OCI-LY7 (cell line): ENCODE measurements at regions not wholly inside any gene's neighbourhood (a gene's known extent, or its start where the extent isn't known, plus 50 kb on each side); places are given as distances from the start of the nearest gene placed in this dataset.

Source experiments
- BruUV-seq: library from RNA; stranded (reverse); fragments of 400-500 nt; replicated peaks from 2 replicates; lab custom pipeline; 2021; lab: Mats Ljungman, UMichigan
- CTCF ChIA-PET: fragments of 300-600 bp; sonication (Branson Sonifier 250); formaldehyde crosslinking; loops from one replicate; lab custom pipeline; 2022; ENCODE audit warnings: antibody characterized with exemption; ENCODE audit not compliant: unreplicated experiment; lab: Charles Lee
- POLR2A ChIA-PET: fragments of 300-600 bp; sonication (Branson Sonifier 250); formaldehyde crosslinking; loops from one replicate; lab custom pipeline; 2022; ENCODE audit warnings: antibody characterized with exemption; lab: Charles Lee
- DNase-seq: peaks from one replicate; pipeline ENCODE4 v3.0.0-alpha.2; 2015; ENCODE audit warnings: low spot score
- H2AFZ ChIP-seq: fragments of 200-600 bp; sonication (generic), shearing (Covaris generic); 2 replicates; pipeline ENCODE4 v1.6.1; 2014; ENCODE audit warnings: mild to moderate bottlenecking, antibody characterized with exemption, low read length, moderate library complexity
- H3K27ac ChIP-seq: fragments of 200-600 bp; sonication (generic); 2 replicates; pipeline ENCODE4 v1.5.1; 2014; ENCODE audit warnings: mixed run types, low read depth, mild to moderate bottlenecking, moderate library complexity, low read length, inconsistent platforms; ENCODE audit not compliant: poor library complexity, severe bottlenecking
- H3K36me3 ChIP-seq: fragments of 200-600 bp; sonication (generic); 2 replicates; pipeline ENCODE4 v1.6.1; 2014; ENCODE audit warnings: mild to moderate bottlenecking, antibody characterized with exemption, low read length, moderate library complexity, mixed read lengths; ENCODE audit not compliant: insufficient read depth
- H3K4me1 ChIP-seq: fragments of 200-600 bp; sonication (generic); 2 replicates; pipeline ENCODE4 v1.5.1; 2014; ENCODE audit warnings: mild to moderate bottlenecking, low read length; ENCODE audit not compliant: insufficient read depth, poor library complexity, severe bottlenecking
- H3K4me2 ChIP-seq: fragments of 200-600 bp; sonication (generic); 2 replicates; pipeline ENCODE4 v1.6.1; 2014; ENCODE audit warnings: mild to moderate bottlenecking, low read length
- H3K4me3 ChIP-seq: fragments of 200-600 bp; sonication (generic); 2 replicates; pipeline ENCODE4 v1.5.1; 2014; ENCODE audit warnings: mild to moderate bottlenecking, low read depth, low read length; ENCODE audit not compliant: poor library complexity, severe bottlenecking
- H3K79me2 ChIP-seq: fragments of 200-600 bp; sonication (generic); 2 replicates; pipeline ENCODE4 v1.6.1; 2016; ENCODE audit warnings: low read depth, mild to moderate bottlenecking, low read length, moderate library complexity, mixed read lengths; ENCODE audit not compliant: insufficient read depth
- H3K9me2 ChIP-seq: fragments of 200-600 bp; sonication (generic); 2 replicates; pipeline ENCODE4 v1.6.1; 2016; ENCODE audit warnings: mild to moderate bottlenecking, low read length, mixed read lengths; ENCODE audit not compliant: insufficient read depth
- H3K9me3 ChIP-seq: fragments of 200-600 bp; sonication (generic); 2 replicates; pipeline ENCODE4 v1.6.1; 2014; ENCODE audit warnings: mild to moderate bottlenecking, mixed run types, low read length, mixed read lengths
- H4K20me1 ChIP-seq: fragments of 200-600 bp; sonication (generic); 2 replicates; pipeline ENCODE4 v1.6.1; 2014; ENCODE audit warnings: mild to moderate bottlenecking, antibody characterized with exemption, low read length, moderate library complexity, mixed read lengths; ENCODE audit not compliant: insufficient read depth
- CTCF ChIP-seq: fragments of 200-600 bp; sonication (generic); conservative IDR thresholded peaks from 2 replicates; pipeline ENCODE4 v1.5.1; 2014; ENCODE audit warnings: mild to moderate bottlenecking, antibody characterized with exemption, low read length, moderate library complexity, mixed read lengths
- EZH2phosphoT487 ChIP-seq: fragments of 200-600 bp; sonication (generic); IDR thresholded peaks from 2 replicates; pipeline ENCODE4 v1.6.1; 2018; ENCODE audit warnings: low read depth, borderline replicate concordance, mild to moderate bottlenecking, mixed run types, antibody characterized with exemption, low read length, moderate library complexity, mixed read lengths
- intact Hi-C: fragments of 100-400 bp; cut with micrococcal nuclease; formaldehyde crosslinking; loops from one replicate; pipeline ENCODE4 v1.10.0; 2022; ENCODE audit not compliant: unreplicated experiment

- Histone ChIP-seq H3K27ac (no peak overlapping the region), H3K79me2 (no peaks in the 10 kb centered on the region), H3K4me2 (no peak overlapping the region), H3K4me3 (no peak overlapping the region), H3K4me1 (no peaks in the 10 kb centered on the region), H3K9me3 (no peaks in the 10 kb centered on the region), H3K9me2 (no peaks in the 10 kb centered on the region; the same call in 1 of the 2 replicates), H3K36me3 (no peaks in the 10 kb centered on the region), H4K20me1 (no peaks in the 10 kb centered on the region), H2AFZ (no peak overlapping the region)
- no peak for DNase-seq
- no peak for TF ChIP-seq EZH2phosphoT487
- no peak for TF ChIP-seq CTCF
- intact Hi-C loops, result no loop called here
- no TSS peak for BruUV-seq
- POLR2A ChIA-PET, result no interaction called here
- CTCF ChIA-PET, result no interaction called here
Observed at GRCh38 chr1:68953311-68953710, 456.4 kb upstream of the DEPDC1 start.

GRCh38 chr1:68954841-68955240 lies 458.0 kb upstream of the DEPDC1 start:
- H3K4me2 ChIP-seq, result no peak overlapping the region
- H3K27ac ChIP-seq, result no peak overlapping the region
- H3K9me3 ChIP-seq, result no peaks in the 10 kb centered on the region
- no peaks in the 10 kb centered on the region for H4K20me1 ChIP-seq
- no peak overlapping the region for H3K4me3 ChIP-seq
- POLR2A ChIA-PET, result interaction anchor here (0.6 kb wide), 1 partner anchor 243 kb away, joined by 3 read pairs; no protein-coding TSS in a partner anchor
- no TSS peak for BruUV-seq
- no peaks in the 10 kb centered on the region for H3K9me2 ChIP-seq
- TF ChIP-seq CTCF (no peak), EZH2phosphoT487 (no peak)
- no peak overlapping the region for H2AFZ ChIP-seq
- H3K79me2 ChIP-seq, result no peaks in the 10 kb centered on the region
- no peaks in the 10 kb centered on the region for H3K4me1 ChIP-seq
- intact Hi-C loops, result no loop called here
- DNase-seq, result no peak
- CTCF ChIA-PET, result no interaction called here
- no peaks in the 10 kb centered on the region for H3K36me3 ChIP-seq

- H3K4me3 ChIP-seq, result no peak overlapping the region
- no peaks in the 10 kb centered on the region for H3K36me3 ChIP-seq
- H3K4me1 ChIP-seq, result no peaks in the 10 kb centered on the region
- H3K79me2 ChIP-seq, result no peaks in the 10 kb centered on the region
- H3K4me2 ChIP-seq, result no peak overlapping the region
- ChIA-PET CTCF (no interaction called here), POLR2A (no interaction called here)
- TF ChIP-seq CTCF (no peak), EZH2phosphoT487 (no peak)
- no TSS peak for BruUV-seq
- no peaks in the 10 kb centered on the region for H3K9me2 ChIP-seq
- no peak overlapping the region for H2AFZ ChIP-seq
- no peaks in the 10 kb centered on the region for H3K9me3 ChIP-seq
- intact Hi-C loops, result no loop called here
- H3K27ac ChIP-seq, result no peak overlapping the region
- H4K20me1 ChIP-seq, result no peaks in the 10 kb centered on the region
- DNase-seq, result no peak
Observed at GRCh38 chr1:68955424-68955823, 458.5 kb upstream of the DEPDC1 start.
